Esophagus squamous epithelium (tissue), 5 donors: ENCODE measurements at regions not wholly inside any gene's neighbourhood (a gene's known extent, or its start where the extent isn't known, plus 50 kb on each side); places are given as distances from the start of the nearest gene placed in this dataset.

Experiments used
- DNase-seq: peaks from one replicate; lab custom pipeline; 2025; lab: John Stamatoyannopoulos, UW
- H3K27ac ChIP-seq, 4 donors: fragments of 200-600 bp; sonication (generic); one replicate each; pipeline ENCODE4 v1.5.1; 2016 to 2019; ENCODE audit warnings: mild to moderate bottlenecking in 1 of 4
- H3K27me3 ChIP-seq, 4 donors: fragments of 200-600 bp; sonication (generic); 1 replicate in 3 of 4; 2 replicates in 1 of 4; pipeline versions ENCODE4 v1.5.1 to v1.6.0; 2017 to 2021; ENCODE audit warnings: antibody characterized with exemption in 1 of 4
- H3K36me3 ChIP-seq, 3 donors: fragments of 200-600 bp; sonication (generic); one replicate each; pipeline ENCODE4 v1.5.1; 2016 to 2019
- H3K4me1 ChIP-seq, 3 donors: fragments of 200-600 bp; sonication (generic); one replicate each; pipeline ENCODE4 v1.5.1; 2017 to 2019
- H3K4me3 ChIP-seq, 4 donors: fragments of 200-600 bp; sonication (generic); 1 replicate in 3 of 4; 2 replicates in 1 of 4; pipeline ENCODE4 v1.5.1; 2016 to 2019; ENCODE audit warnings: mild to moderate bottlenecking in 2 of 4, moderate library complexity in 1 of 4
- H3K9me3 ChIP-seq, 3 donors: fragments of 200-600 bp; sonication (generic); one replicate each; pipeline ENCODE4 v1.5.1; 2016 to 2019
- POLR2A ChIP-seq, 4 donors: fragments of 450-650 bp; IDR thresholded peaks; one replicate each; pipeline ENCODE4 v1.6.1; 2017; ENCODE audit warnings: antibody characterized with exemption in 4 of 4, mild to moderate bottlenecking in 4 of 4, moderate library complexity in 3 of 4
- WGBS, 2 donors: methylation state at CpG; one replicate each; pipeline ENCODE4 v1.1.5; 2018; 5-methylcytosine and 5-hydroxymethylcytosine counted together
- intact Hi-C: fragments of 100-400 bp; cut with DNase I; formaldehyde crosslinking; loops from one replicate; pipeline ENCODE4 v1.15.0; 2022
- TF ChIP-seq, protein P1 (sequence below), 6 experiments: fragments of 450-650 bp in 4 of 6; fragments of 200-600 bp in 2 of 6; sonication (generic) in 2 of 6; IDR thresholded peaks; one replicate each; pipeline ENCODE4 v1.5.1; 2016 to 2019; ENCODE audit warnings: antibody characterized with exemption in 6 of 6, mild to moderate bottlenecking in 4 of 6, moderate library complexity in 4 of 6
- donor health status: DM: yes; HTN: yes; CAD: no.

DNA sequence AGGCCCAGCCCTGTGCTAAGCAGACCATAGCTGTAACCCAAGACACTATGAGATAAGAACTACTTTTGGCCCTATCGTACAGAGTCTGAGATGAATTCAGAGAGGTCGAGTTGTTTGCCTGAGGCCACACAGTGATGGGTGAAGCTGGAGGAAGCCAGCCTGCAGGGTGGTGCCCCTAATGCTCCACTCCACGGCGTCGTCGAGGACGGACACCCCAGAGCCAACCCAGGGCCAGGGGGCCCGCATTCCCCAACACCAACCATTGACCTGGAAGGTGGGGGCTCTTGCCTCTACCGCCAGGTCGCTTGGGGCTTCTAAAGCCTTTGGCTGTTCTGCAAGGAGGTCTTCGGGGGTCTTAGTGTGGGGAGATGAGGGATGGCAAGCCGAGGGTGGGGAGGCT is 84.1 kb downstream of the IRF8 start:
- no peak overlapping the region for H3K27ac ChIP-seq
- peaks cover 0 to 12% (median 4%) of the 10 kb centered on the region in 3 donors for H3K4me1 ChIP-seq
- DNase-seq: no peak
- TF ChIP-seq, protein P1, sequence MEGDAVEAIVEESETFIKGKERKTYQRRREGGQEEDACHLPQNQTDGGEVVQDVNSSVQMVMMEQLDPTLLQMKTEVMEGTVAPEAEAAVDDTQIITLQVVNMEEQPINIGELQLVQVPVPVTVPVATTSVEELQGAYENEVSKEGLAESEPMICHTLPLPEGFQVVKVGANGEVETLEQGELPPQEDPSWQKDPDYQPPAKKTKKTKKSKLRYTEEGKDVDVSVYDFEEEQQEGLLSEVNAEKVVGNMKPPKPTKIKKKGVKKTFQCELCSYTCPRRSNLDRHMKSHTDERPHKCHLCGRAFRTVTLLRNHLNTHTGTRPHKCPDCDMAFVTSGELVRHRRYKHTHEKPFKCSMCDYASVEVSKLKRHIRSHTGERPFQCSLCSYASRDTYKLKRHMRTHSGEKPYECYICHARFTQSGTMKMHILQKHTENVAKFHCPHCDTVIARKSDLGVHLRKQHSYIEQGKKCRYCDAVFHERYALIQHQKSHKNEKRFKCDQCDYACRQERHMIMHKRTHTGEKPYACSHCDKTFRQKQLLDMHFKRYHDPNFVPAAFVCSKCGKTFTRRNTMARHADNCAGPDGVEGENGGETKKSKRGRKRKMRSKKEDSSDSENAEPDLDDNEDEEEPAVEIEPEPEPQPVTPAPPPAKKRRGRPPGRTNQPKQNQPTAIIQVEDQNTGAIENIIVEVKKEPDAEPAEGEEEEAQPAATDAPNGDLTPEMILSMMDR (IDR thresholded peaks at IDR 0.05): no peak
- TF ChIP-seq POLR2A (IDR thresholded peaks at IDR 0.05): no peak
- intact Hi-C loops: loop anchor here (10.0 kb wide), 1 partner anchor 158 kb away; no protein-coding TSS in a partner anchor
- H3K4me3 ChIP-seq: no peak overlapping the region
- WGBS, 2 donors: 88% methylated on average over 7 of the region's 12 CpGs; no CpG with 5 or more reads in 1 of the 2 donors
- no peaks in the 10 kb centered on the region for H3K36me3 ChIP-seq
- peaks cover 0 to 66% (median 0%) of the 10 kb centered on the region in 4 donors for H3K27me3 ChIP-seq
- no peaks in the 10 kb centered on the region for H3K9me3 ChIP-seq

DNA sequence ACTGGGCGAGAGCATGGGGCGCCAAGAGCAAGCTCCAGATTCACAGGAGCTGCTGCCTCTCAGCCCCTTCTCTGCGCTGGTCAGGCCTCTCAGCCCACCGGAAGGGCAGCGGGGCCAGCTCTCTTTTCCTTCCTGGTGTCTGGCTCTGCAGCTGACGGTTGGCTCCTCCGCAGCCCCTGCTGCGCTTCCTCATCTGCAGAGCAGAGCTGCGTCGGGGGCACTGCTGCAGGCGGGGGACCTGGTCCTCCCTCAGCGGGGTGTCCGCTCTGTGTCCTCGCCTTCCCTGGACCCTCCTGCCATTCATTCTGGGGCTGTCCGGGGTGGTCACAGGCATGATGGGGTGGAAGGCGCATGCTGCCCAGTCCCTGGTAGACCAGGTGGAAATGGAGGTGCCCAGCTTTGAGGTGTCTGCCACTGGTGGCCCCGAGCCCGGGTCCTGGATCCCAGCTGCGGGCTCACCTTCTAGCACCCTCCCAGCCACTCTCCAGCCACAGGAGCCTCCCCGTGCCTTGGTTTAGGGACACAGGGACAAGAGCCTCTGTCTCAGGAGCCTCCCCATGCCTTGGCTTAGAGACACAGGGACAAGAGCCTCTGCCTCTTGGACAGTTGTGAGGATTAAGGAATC is 84.8 kb downstream of the IRF8 start:
- no peaks in the 10 kb centered on the region for H3K9me3 ChIP-seq
- 59 to 74% methylated on average over 3 of the region's 20 CpGs for WGBS, 2 donors
- no peaks in the 10 kb centered on the region for H3K36me3 ChIP-seq
- H3K27me3 ChIP-seq: peaks cover 0 to 66% (median 0%) of the 10 kb centered on the region in 4 donors
- no peak overlapping the region for H3K4me3 ChIP-seq
- TF ChIP-seq, protein P1 (IDR thresholded peaks at IDR 0.05): no peak
- no peak for TF ChIP-seq POLR2A (IDR thresholded peaks at IDR 0.05)
- intact Hi-C loops: loop anchor here (10.0 kb wide), 1 partner anchor 159 kb away; no protein-coding TSS in a partner anchor
- H3K27ac ChIP-seq: no peak overlapping the region
- DNase-seq: no peak
- peaks cover 0 to 12% (median 4%) of the 10 kb centered on the region in 3 donors for H3K4me1 ChIP-seq

DNA sequence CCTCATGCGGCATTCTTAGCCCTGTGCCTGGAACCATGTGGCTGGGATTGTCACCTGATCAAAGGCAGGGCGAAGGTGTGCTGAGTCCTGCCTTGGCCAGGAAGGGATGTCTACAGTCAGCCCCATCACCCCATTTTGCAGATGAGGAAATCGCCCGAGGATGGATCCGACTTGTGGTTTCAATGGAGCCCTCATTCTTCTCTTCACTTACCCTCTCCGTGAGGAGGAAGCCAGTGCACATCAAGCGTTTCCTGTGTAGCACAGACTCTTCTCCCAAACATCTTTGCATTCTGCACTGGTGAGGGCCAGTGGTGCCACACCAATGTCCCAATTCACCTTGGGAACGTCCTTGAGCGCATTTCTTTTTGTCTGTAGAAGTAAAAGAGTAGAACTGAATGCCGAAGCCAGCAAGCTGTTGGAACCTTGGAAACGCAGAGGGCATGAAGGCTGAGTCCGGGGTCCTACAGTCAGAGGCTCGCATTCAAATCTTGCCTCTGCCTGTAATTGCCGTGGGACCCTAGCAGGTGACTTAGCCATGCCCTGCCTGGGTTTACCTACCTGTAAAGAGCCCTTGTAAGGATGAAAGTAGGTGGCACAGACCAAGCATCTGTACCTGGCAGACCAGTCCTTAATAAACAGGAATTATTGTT is 85.4 kb downstream of the IRF8 start:
- Histone ChIP-seq H3K9me3 (no peaks in the 10 kb centered on the region), H3K36me3 (no peaks in the 10 kb centered on the region), H3K27me3 (peaks cover 0 to 69% (median 0%) of the 10 kb centered on the region in 4 donors), H3K4me3 (no peak overlapping the region), H3K27ac (no peak overlapping the region), H3K4me1 (peaks cover 0 to 12% (median 4%) of the 10 kb centered on the region in 3 donors)
- 72 to 89% methylated on average over 6 to 11 of the region's 14 CpGs for WGBS, 2 donors
- no peak for TF ChIP-seq POLR2A (IDR thresholded peaks at IDR 0.05)
- TF ChIP-seq, protein P1 (IDR thresholded peaks at IDR 0.05): no peak
- no peak for DNase-seq
- intact Hi-C loops: loop anchor here (10.0 kb wide), 1 partner anchor 160 kb away; no protein-coding TSS in a partner anchor

DNA sequence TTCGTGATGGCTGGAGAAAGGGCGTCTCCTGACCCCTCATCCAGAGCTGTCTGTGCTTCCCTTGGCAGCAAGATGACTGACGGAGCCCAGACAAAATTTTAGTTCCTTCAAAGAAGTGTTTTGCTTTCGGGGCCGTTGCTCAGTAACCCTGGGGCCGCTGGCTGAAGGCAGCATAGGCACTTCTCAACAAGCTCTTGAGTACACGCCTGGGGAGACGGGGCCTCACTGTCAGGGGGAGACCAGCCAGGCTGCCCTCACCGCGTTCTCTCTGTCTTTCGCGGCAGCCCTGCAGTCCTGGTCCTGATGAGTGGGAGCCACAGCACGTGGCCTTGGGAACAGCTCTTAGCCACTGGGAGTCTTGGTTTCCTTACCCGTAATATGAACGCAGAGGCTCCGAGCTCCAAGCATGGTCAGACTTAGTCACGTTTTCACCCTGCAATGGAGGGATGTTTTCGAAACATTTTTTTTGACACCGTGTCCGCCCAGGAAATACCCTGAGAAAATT is 86.0 kb downstream of the IRF8 start:
- intact Hi-C loops: loop anchor here (10.0 kb wide), 1 partner anchor 160 kb away; no protein-coding TSS in a partner anchor
- Histone ChIP-seq H3K36me3 (no peaks in the 10 kb centered on the region), H3K9me3 (no peaks in the 10 kb centered on the region), H3K27ac (no peak overlapping the region), H3K4me3 (no peak overlapping the region), H3K27me3 (peaks cover 0 to 70% (median 0%) of the 10 kb centered on the region in 4 donors), H3K4me1 (peaks cover 0 to 12% (median 4%) of the 10 kb centered on the region in 3 donors)
- no peak for TF ChIP-seq POLR2A (IDR thresholded peaks at IDR 0.05)
- TF ChIP-seq, protein P1 (IDR thresholded peaks at IDR 0.05): no peak
- WGBS, 2 donors: 49 to 57% methylated on average over 15 to 20 of the region's 20 CpGs
- no peak for DNase-seq
